ENCODE measurements at regions not wholly inside any gene's neighbourhood (a gene's known extent, or its start where the extent isn't known, plus 50 kb on each side); places are given as distances from the start of the nearest gene placed in this dataset.

GRCh38 chr14:89674936-89675335, 257.9 kb upstream of the FOXN3 start (continued):
- TF ChIP-seq, protein P1, sequence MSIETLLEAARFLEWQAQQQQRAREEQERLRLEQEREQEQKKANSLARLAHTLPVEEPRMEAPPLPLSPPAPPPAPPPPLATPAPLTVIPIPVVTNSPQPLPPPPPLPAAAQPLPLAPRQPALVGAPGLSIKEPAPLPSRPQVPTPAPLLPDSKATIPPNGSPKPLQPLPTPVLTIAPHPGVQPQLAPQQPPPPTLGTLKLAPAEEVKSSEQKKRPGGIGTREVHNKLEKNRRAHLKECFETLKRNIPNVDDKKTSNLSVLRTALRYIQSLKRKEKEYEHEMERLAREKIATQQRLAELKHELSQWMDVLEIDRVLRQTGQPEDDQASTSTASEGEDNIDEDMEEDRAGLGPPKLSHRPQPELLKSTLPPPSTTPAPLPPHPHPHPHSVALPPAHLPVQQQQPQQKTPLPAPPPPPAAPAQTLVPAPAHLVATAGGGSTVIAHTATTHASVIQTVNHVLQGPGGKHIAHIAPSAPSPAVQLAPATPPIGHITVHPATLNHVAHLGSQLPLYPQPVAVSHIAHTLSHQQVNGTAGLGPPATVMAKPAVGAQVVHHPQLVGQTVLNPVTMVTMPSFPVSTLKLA (conservative IDR thresholded peaks at IDR 0.05), result no peak
- TF ChIP-seq POLR2A (conservative IDR thresholded peaks at IDR 0.05) (no peak), CTCF (IDR thresholded peaks at IDR 0.05 in 2 of 3, conservative IDR thresholded peaks at IDR 0.05 in 1 of 3; ENCODE audit: insufficient read depth in 2 of 3, low read depth in 1 of 3, low read length in 3 of 3) (no peak), MTA3 (IDR thresholded peaks at IDR 0.05; ENCODE audit: borderline replicate concordance) (no peak), KLF1 (tag; IDR thresholded peaks at IDR 0.05) (no peak)

- H3K36me3 ChIP-seq (ENCODE audit: control insufficient read depth, insufficient read depth, low read length), result no peaks in the 10 kb centered on the region
- BruUV-seq (replicated peaks), result no TSS peak
- H3K27me3 ChIP-seq (ENCODE audit: control insufficient read depth in 2 of 2, insufficient read depth in 2 of 2, low read length in 2 of 2), result no peaks in the 10 kb centered on the region
- no peak overlapping the region for H3K9ac ChIP-seq (ENCODE audit: insufficient read depth in 1 of 2, low read depth in 2 of 2, low read length in 2 of 2)
- WGBS (ENCODE audit: insufficient coverage, low coverage, missing lambda C conversion rate), result 0% methylated on average over 1 of the region's 1 CpG
- H4K20me1 ChIP-seq (replicated peaks; ENCODE audit: control insufficient read depth, insufficient read depth, low read length), result no peaks in the 10 kb centered on the region
- in situ Hi-C loops (cut with MboI), result no loop called here
- H3K79me2 ChIP-seq (ENCODE audit: control insufficient read depth, insufficient read depth, low read length), result no peaks in the 10 kb centered on the region
- TF ChIP-seq, protein P2, sequence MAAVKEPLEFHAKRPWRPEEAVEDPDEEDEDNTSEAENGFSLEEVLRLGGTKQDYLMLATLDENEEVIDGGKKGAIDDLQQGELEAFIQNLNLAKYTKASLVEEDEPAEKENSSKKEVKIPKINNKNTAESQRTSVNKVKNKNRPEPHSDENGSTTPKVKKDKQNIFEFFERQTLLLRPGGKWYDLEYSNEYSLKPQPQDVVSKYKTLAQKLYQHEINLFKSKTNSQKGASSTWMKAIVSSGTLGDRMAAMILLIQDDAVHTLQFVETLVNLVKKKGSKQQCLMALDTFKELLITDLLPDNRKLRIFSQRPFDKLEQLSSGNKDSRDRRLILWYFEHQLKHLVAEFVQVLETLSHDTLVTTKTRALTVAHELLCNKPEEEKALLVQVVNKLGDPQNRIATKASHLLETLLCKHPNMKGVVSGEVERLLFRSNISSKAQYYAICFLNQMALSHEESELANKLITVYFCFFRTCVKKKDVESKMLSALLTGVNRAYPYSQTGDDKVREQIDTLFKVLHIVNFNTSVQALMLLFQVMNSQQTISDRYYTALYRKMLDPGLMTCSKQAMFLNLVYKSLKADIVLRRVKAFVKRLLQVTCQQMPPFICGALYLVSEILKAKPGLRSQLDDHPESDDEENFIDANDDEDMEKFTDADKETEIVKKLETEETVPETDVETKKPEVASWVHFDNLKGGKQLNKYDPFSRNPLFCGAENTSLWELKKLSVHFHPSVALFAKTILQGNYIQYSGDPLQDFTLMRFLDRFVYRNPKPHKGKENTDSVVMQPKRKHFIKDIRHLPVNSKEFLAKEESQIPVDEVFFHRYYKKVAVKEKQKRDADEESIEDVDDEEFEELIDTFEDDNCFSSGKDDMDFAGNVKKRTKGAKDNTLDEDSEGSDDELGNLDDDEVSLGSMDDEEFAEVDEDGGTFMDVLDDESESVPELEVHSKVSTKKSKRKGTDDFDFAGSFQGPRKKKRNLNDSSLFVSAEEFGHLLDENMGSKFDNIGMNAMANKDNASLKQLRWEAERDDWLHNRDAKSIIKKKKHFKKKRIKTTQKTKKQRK (IDR thresholded peaks at IDR 0.05; ENCODE audit: borderline replicate concordance, low read depth, low read length), result no peak
- no peak for TF ChIP-seq HNRNPL (IDR thresholded peaks at IDR 0.05; ENCODE audit: low read depth, low read length)
- no peak for TF ChIP-seq NCOR1 (IDR thresholded peaks at IDR 0.05)
- no peak for TF ChIP-seq NCOA1 (IDR thresholded peaks at IDR 0.05; ENCODE audit: low read depth)
- no peak for TF ChIP-seq RNF2 (IDR thresholded peaks at IDR 0.05)
- TF ChIP-seq, protein P3, sequence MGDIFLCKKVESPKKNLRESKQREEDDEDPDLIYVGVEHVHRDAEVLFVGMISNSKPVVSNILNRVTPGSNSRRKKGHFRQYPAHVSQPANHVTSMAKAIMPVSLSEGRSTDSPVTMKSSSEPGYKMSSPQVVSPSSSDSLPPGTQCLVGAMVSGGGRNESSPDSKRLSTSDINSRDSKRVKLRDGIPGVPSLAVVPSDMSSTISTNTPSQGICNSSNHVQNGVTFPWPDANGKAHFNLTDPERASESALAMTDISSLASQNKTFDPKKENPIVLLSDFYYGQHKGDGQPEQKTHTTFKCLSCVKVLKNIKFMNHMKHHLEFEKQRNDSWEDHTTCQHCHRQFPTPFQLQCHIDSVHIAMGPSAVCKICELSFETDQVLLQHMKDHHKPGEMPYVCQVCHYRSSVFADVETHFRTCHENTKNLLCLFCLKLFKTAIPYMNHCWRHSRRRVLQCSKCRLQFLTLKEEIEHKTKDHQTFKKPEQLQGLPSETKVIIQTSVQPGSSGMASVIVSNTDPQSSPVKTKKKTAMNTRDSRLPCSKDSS (IDR thresholded peaks at IDR 0.05; ENCODE audit: low read depth, partially characterized antibody), result no peak
- TF ChIP-seq LEF1 (IDR thresholded peaks at IDR 0.05), result no peak
- no peak for TF ChIP-seq ATF7 (IDR thresholded peaks at IDR 0.05)
- no peak for DNase-seq (ENCODE audit: extremely low read depth in 1 of 4, low spot score in 3 of 4)
- POLR2A ChIA-PET, result no interaction called here
- CTCF ChIA-PET (ENCODE audit: low intra/inter-chr PET ratio), result no interaction called here
- no peak overlapping the region for H3K27ac ChIP-seq (ENCODE audit: extremely low read depth, low read depth, low read length)
- no peak overlapping the region for H3K4me3 ChIP-seq
- ATAC-seq, result no peak
- no peaks in the 10 kb centered on the region for H3K9me1 ChIP-seq (ENCODE audit: control insufficient read depth, insufficient read depth, low read length)
- no peak overlapping the region for H2AFZ ChIP-seq (ENCODE audit: low read depth, low read length)
- H3K9me3 ChIP-seq (replicated peaks; ENCODE audit: control insufficient read depth, insufficient read depth, low read depth, low read length), result no peaks in the 10 kb centered on the region
- no peak overlapping the region for H3K4me2 ChIP-seq (ENCODE audit: insufficient read depth, low read length)
- intact Hi-C loops (cut with micrococcal nuclease), result no loop called here
- no peaks in the 10 kb centered on the region for H3K4me1 ChIP-seq (replicated peaks in 1 of 2; ENCODE audit: control insufficient read depth in 2 of 2, insufficient read depth in 2 of 2, low read length in 2 of 2)
- FAIRE-seq, result no peak
These were observed 257.2 kb upstream of the FOXN3 start for GRCh38 chr14:89674240-89674639.
